HL-60 (cell line): ENCODE measurements at regions not wholly inside any gene's neighbourhood (a gene's known extent, or its start where the extent isn't known, plus 50 kb on each side); places are given as distances from the start of the nearest gene placed in this dataset.

Source experiments
- DNase-seq, 2 experiments: peaks; one replicate each; pipeline ENCODE4 v3.0.0-alpha.2; 2010 to 2020; ENCODE audit warnings: low read depth in 1 of 2, low spot score in 1 of 2
- H3K27ac ChIP-seq: fragments of 250-450 bp; sonication (Bioruptor Pico); replicated peaks from 2 replicates; pipeline ENCODE4 v1.5.1; 2020; ENCODE audit warnings: mild to moderate bottlenecking, moderate library complexity
- H3K27me3 ChIP-seq: fragments of 250-450 bp; sonication (Bioruptor Pico); 2 replicates; pipeline ENCODE4 v1.5.1; 2021; ENCODE audit warnings: mild to moderate bottlenecking, moderate library complexity; ENCODE audit not compliant: insufficient read depth, poor library complexity, severe bottlenecking
- H3K4me3 ChIP-seq: replicated peaks from 2 replicates; pipeline ENCODE4 v1.5.1; 2011; ENCODE audit warnings: mild to moderate bottlenecking, control low read depth, low read length; ENCODE audit not compliant: insufficient read depth
- GABPA ChIP-seq: IDR thresholded peaks from 2 replicates; pipeline ENCODE4 v1.6.1; 2012; ENCODE audit warnings: low read depth
- POLR2AphosphoS5 ChIP-seq: IDR thresholded peaks from 2 replicates; pipeline ENCODE4 v1.6.1; 2012; ENCODE audit warnings: low read depth
- SPI1 ChIP-seq: IDR thresholded peaks from 2 replicates; pipeline ENCODE4 v1.6.1; 2012; ENCODE audit warnings: low read depth, mild to moderate bottlenecking, borderline replicate concordance
- TF ChIP-seq, protein P1 (sequence below): IDR thresholded peaks from one replicate; pipeline ENCODE4 v1.5.1; 2011; ENCODE audit warnings: low read length, control low read depth, inconsistent platforms; ENCODE audit not compliant: insufficient read depth
- TF ChIP-seq, protein P2 (sequence below): IDR thresholded peaks from 2 replicates; pipeline ENCODE4 v1.6.1; 2012; ENCODE audit warnings: low read depth; ENCODE audit not compliant: insufficient replicate concordance

DNA sequence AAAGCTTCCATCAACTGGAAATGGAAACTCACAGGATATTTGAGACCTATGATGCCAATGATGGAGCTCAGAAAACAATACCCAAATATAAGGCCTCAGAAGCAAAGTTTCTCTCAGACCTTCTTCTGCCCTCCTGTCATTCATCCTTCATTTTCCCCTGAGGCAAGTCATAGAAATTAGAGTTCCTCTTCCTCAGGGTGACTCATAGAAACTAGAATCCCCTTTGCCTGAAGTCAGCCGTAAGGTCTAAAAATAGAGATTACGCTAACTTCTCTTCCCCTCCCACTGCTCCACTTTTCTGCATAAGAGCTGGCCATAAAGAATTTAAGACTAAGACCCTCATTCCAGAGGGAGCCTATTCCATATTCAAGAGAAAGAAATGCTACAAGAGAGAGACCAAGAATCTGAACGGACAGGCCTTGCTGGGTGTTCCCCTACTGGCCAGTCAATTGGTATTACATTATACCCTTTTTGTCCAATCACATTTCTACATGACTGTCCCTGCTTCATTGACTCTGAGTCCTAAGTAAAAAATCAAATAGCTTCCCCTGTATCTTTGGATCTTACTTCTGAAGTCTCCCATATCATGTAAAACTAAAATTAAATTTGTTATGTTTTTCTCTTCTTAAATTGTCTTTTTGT lies 994.9 kb downstream of the ADGRL2 start:
- TF ChIP-seq, protein P1, sequence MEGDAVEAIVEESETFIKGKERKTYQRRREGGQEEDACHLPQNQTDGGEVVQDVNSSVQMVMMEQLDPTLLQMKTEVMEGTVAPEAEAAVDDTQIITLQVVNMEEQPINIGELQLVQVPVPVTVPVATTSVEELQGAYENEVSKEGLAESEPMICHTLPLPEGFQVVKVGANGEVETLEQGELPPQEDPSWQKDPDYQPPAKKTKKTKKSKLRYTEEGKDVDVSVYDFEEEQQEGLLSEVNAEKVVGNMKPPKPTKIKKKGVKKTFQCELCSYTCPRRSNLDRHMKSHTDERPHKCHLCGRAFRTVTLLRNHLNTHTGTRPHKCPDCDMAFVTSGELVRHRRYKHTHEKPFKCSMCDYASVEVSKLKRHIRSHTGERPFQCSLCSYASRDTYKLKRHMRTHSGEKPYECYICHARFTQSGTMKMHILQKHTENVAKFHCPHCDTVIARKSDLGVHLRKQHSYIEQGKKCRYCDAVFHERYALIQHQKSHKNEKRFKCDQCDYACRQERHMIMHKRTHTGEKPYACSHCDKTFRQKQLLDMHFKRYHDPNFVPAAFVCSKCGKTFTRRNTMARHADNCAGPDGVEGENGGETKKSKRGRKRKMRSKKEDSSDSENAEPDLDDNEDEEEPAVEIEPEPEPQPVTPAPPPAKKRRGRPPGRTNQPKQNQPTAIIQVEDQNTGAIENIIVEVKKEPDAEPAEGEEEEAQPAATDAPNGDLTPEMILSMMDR: no peak
- TF ChIP-seq, protein P2, sequence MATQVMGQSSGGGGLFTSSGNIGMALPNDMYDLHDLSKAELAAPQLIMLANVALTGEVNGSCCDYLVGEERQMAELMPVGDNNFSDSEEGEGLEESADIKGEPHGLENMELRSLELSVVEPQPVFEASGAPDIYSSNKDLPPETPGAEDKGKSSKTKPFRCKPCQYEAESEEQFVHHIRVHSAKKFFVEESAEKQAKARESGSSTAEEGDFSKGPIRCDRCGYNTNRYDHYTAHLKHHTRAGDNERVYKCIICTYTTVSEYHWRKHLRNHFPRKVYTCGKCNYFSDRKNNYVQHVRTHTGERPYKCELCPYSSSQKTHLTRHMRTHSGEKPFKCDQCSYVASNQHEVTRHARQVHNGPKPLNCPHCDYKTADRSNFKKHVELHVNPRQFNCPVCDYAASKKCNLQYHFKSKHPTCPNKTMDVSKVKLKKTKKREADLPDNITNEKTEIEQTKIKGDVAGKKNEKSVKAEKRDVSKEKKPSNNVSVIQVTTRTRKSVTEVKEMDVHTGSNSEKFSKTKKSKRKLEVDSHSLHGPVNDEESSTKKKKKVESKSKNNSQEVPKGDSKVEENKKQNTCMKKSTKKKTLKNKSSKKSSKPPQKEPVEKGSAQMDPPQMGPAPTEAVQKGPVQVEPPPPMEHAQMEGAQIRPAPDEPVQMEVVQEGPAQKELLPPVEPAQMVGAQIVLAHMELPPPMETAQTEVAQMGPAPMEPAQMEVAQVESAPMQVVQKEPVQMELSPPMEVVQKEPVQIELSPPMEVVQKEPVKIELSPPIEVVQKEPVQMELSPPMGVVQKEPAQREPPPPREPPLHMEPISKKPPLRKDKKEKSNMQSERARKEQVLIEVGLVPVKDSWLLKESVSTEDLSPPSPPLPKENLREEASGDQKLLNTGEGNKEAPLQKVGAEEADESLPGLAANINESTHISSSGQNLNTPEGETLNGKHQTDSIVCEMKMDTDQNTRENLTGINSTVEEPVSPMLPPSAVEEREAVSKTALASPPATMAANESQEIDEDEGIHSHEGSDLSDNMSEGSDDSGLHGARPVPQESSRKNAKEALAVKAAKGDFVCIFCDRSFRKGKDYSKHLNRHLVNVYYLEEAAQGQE: no peak
- TF ChIP-seq POLR2AphosphoS5: no peak
- TF ChIP-seq SPI1: no peak
- TF ChIP-seq GABPA: no peak
- DNase-seq: no peak
- no peak overlapping the region for H3K4me3 ChIP-seq

DNA sequence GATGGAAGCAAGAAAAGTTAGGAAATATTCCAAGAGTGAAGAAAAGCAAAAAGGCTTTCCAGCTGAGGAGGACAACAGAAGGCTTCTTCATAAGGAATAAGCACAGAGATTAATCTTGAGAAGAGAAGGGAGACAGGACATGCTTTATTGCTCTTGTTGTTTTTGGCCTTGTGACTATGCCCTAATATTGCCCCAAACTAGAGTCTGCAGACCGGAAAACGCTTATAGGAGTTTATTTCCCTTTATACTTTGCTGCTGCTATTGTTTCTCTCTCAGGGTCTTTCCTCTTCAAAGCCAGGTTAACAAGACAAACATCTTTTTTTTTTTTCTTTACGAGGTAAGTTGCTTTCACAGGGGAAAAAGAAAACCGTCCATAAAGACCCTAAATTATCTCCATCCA lies 991.4 kb downstream of the ADGRL2 start:
- no peak for TF ChIP-seq GABPA
- no peak for TF ChIP-seq POLR2AphosphoS5
- TF ChIP-seq SPI1: no peak
- TF ChIP-seq, protein P2: no peak
- TF ChIP-seq, protein P1: no peak
- H3K27ac ChIP-seq: no peak overlapping the region
- no peak overlapping the region for H3K4me3 ChIP-seq
- DNase-seq: no peak
- H3K27me3 ChIP-seq: no peaks in the 10 kb centered on the region

More for the DNA sequence above, 994.9 kb downstream of the ADGRL2 start:
- Histone ChIP-seq H3K27me3 (no peaks in the 10 kb centered on the region), H3K27ac (no peak overlapping the region)

DNA sequence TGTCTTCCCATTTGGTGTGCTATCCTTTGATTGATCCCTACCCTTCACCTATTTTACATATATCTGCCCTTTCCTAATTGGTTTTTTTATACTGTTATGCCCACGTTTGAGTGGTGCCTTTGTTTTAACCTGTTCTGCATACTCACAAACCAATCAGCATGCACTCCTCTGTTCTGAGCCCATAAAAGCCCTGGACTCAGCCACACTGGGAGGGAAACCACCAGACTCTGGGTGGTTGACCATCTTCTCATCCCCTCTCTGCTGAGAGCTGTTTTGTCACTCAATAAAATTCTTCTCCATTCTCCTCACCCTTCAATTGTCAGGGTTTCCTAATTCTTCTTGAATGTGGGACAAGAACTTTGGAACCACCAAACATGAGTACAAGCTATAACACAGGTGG lies 989.8 kb downstream of the ADGRL2 start:
- Histone ChIP-seq H3K27me3 (no peaks in the 10 kb centered on the region), H3K4me3 (no peak overlapping the region), H3K27ac (no peak overlapping the region)
- TF ChIP-seq SPI1 (no peak), GABPA (no peak), POLR2AphosphoS5 (no peak)
- TF ChIP-seq, protein P1: no peak
- TF ChIP-seq, protein P2: no peak
- no peak for DNase-seq
